Endodermal cell (in vitro differentiated cells): ENCODE measurements at regions not wholly inside any gene's neighbourhood (a gene's known extent, or its start where the extent isn't known, plus 50 kb on each side); places are given as distances from the start of the nearest gene placed in this dataset.
A peak's percentile ranks its signal among the peaks of the same experiment; 100 is the strongest.
"Not testable (repeated sequence)": the region's sequence is repeated elsewhere in the genome, so short reads cannot be mapped to it uniquely, and the experiment has no call there.

Experiments
- DNase-seq: peaks from one replicate; pipeline ENCODE4 v3.0.0-alpha.2; 2017
- H3K27ac ChIP-seq: 2 replicates; pipeline ENCODE4 v1.5.1; 2013; ENCODE audit warnings: mild to moderate bottlenecking, low read depth, low read length, moderate library complexity
- H3K27me3 ChIP-seq: 2 replicates; pipeline ENCODE4 v1.6.1; 2013; ENCODE audit warnings: mild to moderate bottlenecking, low read length, moderate library complexity; ENCODE audit not compliant: insufficient read depth, control insufficient read depth, poor library complexity, severe bottlenecking
- H3K36me3 ChIP-seq: 2 replicates; pipeline ENCODE4 v1.7.0; 2013; ENCODE audit warnings: mild to moderate bottlenecking, low read length, moderate library complexity; ENCODE audit not compliant: control insufficient read depth, insufficient read depth
- H3K4me1 ChIP-seq: one replicate; pipeline ENCODE4 v1.7.0; 2013; ENCODE audit warnings: low read length; ENCODE audit not compliant: control insufficient read depth, insufficient read depth
- H3K4me3 ChIP-seq: 2 replicates; pipeline ENCODE4 v1.5.1; 2013; ENCODE audit warnings: mild to moderate bottlenecking, low read length, moderate library complexity
- H3K9ac ChIP-seq: 2 replicates; pipeline ENCODE4 v1.6.1; 2013; ENCODE audit warnings: mild to moderate bottlenecking, low read length, moderate library complexity; ENCODE audit not compliant: poor library complexity, severe bottlenecking; ENCODE audit errors: extremely low read depth
- H3K9me3 ChIP-seq: 2 replicates; pipeline ENCODE4 v1.6.1; 2013; ENCODE audit warnings: mild to moderate bottlenecking, low read length, moderate library complexity; ENCODE audit not compliant: control insufficient read depth
- H3K27ac Mint-ChIP-seq: 2 replicates; pipeline ENCODE4 v1.8.0; 2020; ENCODE audit warnings: mixed read lengths
- H3K27me3 Mint-ChIP-seq: 2 replicates; pipeline ENCODE4 v1.8.0; 2021; ENCODE audit warnings: mild to moderate bottlenecking, mixed read lengths; ENCODE audit not compliant: insufficient read depth
- H3K36me3 Mint-ChIP-seq: 2 replicates; pipeline ENCODE4 v1.8.0; 2020; ENCODE audit warnings: low read depth, mixed read lengths
- H3K4me1 Mint-ChIP-seq: 2 replicates; pipeline ENCODE4 v1.8.0; 2020; ENCODE audit warnings: mixed read lengths
- H3K4me3 Mint-ChIP-seq: 2 replicates; pipeline ENCODE4 v1.8.0; 2020; ENCODE audit warnings: mild to moderate bottlenecking, moderate library complexity, mixed read lengths
- H3K9me3 Mint-ChIP-seq: 2 replicates; pipeline ENCODE4 v1.8.0; 2020; ENCODE audit warnings: mild to moderate bottlenecking, mixed read lengths
- WGBS, 2 experiments: methylation state at CpG; one replicate each; pipeline versions ENCODE4 v1.1.5 to v1.1.7; 2013; ENCODE audit warnings: missing lambda C conversion rate in 2 of 2, mixed read lengths in 1 of 2; ENCODE audit not compliant: insufficient coverage in 1 of 2, insufficient read length in 1 of 2; 5-methylcytosine and 5-hydroxymethylcytosine counted together

DNA sequence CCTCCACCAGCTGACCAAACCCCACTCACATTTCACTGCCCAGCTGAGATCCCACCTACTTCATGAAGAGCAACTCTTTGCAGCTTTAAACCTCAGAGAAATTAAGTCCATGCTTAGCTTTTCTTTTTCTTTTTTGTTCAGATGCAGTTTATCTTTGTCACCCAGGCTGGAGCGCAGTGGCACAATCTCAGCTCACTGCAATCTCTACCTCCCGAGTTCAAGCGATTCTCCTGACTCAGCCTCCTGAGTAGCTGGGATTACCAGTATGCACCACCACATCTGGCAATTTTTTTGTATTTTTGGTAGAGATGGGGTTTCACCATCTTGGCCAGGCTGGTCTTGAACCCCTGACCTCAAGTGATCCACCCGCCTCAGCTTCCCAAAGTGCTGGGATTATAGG lies 70.1 kb upstream of the ZSCAN2 start:
- H3K36me3 ChIP-seq, H3K4me3 Mint-ChIP-seq, H3K27me3 Mint-ChIP-seq, H3K27ac ChIP-seq, H3K4me1 ChIP-seq, H3K36me3 Mint-ChIP-seq, H3K27ac Mint-ChIP-seq, H3K4me3 ChIP-seq, H3K9me3 Mint-ChIP-seq, H3K27me3 ChIP-seq, H3K9ac ChIP-seq, H3K9me3 ChIP-seq, DNase-seq: not testable (repeated sequence)
- WGBS, 2 experiments: 92 to 94% methylated on average over 3 to 4 of the region's 4 CpGs
- peaks cover 13% of the 10 kb centered on the region for H3K4me1 Mint-ChIP-seq

DNA sequence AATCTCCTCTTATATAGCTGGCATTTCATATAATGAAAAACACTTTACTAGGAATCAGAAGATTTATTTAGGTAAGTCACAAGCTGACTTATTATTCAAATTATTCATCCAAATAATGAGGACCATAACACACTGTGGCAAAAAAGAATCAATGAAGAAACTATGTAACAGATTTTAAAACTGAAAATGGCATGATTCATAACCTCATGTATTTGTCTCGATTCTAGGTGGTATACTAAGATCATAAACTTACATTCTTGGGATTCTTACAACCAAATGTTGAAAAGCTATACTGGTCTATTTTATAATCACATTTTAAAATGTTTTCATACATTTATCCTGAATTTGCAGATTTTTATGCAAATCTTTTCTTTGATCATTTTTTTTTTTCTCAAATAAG lies 69.6 kb upstream of the ZSCAN2 start:
- H3K4me3 Mint-ChIP-seq, H3K36me3 Mint-ChIP-seq, H3K36me3 ChIP-seq, H3K27me3 ChIP-seq, H3K4me3 ChIP-seq, H3K27ac Mint-ChIP-seq, H3K4me1 ChIP-seq, H3K27me3 Mint-ChIP-seq, H3K9me3 Mint-ChIP-seq, DNase-seq, H3K27ac ChIP-seq, H3K9me3 ChIP-seq, H3K9ac ChIP-seq: not testable (repeated sequence)
- no CpG with 5 or more reads among the region's 1 CpG for WGBS, 2 experiments
- H3K4me1 Mint-ChIP-seq: peaks cover 16% of the 10 kb centered on the region

DNA sequence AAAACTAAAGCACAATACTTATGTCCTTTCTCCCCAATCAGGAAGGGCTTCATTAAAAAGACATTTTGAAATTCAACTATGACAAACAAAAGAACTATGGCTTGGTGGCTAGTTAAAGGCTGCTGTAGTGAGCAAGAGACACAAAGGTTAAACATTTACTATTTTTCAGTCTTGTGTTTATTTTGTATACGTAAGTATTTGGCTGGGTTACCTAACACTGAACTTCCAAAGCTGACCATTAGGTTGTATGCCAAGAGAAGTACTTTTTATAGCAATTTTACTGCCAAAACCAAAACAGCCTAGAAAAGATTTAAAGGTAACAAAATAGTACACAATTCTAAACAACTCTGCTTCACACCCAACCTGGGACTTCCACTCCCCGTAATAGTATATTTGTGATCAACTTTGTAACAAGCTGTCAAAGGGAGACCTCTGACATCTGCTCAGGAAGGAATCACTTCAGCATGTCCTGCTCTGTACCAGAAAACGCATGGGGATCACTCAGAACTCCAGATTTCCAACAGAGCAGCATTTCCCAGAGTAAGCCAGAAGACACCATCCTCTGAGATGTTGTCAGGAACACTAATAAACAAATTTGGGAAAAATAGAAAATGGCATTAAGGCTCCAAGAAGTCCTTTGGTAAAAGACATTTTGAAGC lies 69.0 kb upstream of the ZSCAN2 start:
- H3K36me3 Mint-ChIP-seq, H3K27ac ChIP-seq, H3K36me3 ChIP-seq, H3K27ac Mint-ChIP-seq, H3K27me3 ChIP-seq, H3K4me1 ChIP-seq, H3K9ac ChIP-seq, H3K9me3 ChIP-seq, H3K4me3 ChIP-seq, H3K27me3 Mint-ChIP-seq, H3K4me3 Mint-ChIP-seq, H3K9me3 Mint-ChIP-seq, DNase-seq: not testable (repeated sequence)
- H3K4me1 Mint-ChIP-seq: peaks cover 16% of the 10 kb centered on the region
- 86 to 100% methylated on average over 1 to 3 of the region's 3 CpGs for WGBS, 2 experiments

DNA sequence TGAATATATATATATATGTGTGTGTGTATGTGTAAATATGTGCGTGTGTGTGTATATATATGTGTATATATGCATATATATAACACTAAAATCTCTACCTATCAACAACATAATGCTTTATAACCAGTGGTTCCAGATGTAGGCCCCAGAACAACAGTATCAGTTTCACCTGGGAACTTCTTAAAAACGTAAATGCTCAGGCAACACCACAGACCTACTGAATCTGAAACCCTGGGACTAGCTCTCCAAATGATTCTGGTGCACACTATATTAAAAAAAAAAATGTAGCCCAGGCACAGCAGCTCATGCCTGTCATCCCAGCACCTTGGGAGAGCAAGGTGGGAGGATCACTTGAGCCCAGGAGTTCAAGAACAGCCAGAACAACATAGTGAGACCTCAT lies 67.1 kb upstream of the ZSCAN2 start:
- not testable (repeated sequence) for H3K4me1 ChIP-seq, H3K27ac ChIP-seq, H3K36me3 Mint-ChIP-seq, H3K27me3 ChIP-seq, H3K9me3 Mint-ChIP-seq, H3K9ac ChIP-seq, H3K27me3 Mint-ChIP-seq, H3K9me3 ChIP-seq, H3K4me3 ChIP-seq, H3K4me3 Mint-ChIP-seq, H3K36me3 ChIP-seq, DNase-seq, H3K27ac Mint-ChIP-seq
- WGBS, 2 experiments: 100% methylated on average over 1 of the region's 2 CpGs; no CpG with 5 or more reads in 1 of the 2 experiments
- peaks cover 16% of the 10 kb centered on the region for H3K4me1 Mint-ChIP-seq

DNA sequence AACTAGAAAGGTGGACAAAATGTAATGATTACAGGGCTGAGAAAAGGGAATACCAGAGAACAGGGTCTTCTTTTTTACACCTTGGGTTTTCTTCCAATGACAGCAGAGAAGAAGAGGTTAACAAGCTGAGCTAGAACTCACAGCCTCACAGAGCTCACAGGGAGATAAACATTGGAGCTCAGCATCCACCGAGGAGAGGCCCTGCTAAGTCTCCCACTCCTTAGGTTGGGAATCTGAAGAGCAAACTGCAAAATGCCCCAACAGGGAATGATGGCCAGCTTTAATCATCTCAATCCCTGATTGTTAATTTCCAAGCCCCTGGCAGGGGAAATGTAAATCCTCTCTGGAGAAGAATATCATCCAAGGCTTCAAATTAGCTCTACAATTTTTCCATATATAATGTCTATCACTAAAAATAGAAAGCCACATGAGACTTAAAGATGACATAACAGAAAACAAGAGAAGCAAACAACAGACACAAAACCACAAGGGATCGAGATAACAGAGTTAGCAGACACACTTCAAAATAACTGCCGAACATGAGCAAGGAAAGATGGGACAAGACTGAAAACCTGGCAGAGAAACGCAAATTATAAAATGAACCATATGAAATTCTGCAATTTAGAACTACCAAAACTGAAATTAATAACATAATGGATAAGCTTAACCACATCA lies 66.1 kb upstream of the ZSCAN2 start:
- H3K36me3 ChIP-seq, H3K27me3 Mint-ChIP-seq, H3K9me3 ChIP-seq, DNase-seq, H3K27me3 ChIP-seq, H3K36me3 Mint-ChIP-seq, H3K9ac ChIP-seq, H3K27ac ChIP-seq, H3K9me3 Mint-ChIP-seq, H3K4me3 Mint-ChIP-seq, H3K4me1 ChIP-seq, H3K4me3 ChIP-seq: not testable (repeated sequence)
- peaks cover 16% of the 10 kb centered on the region for H3K4me1 Mint-ChIP-seq
- WGBS, 2 experiments: 0 to 73% methylated on average over 1 to 4 of the region's 4 CpGs
- peak overlapping the region; percentile 6 for H3K27ac Mint-ChIP-seq

DNA sequence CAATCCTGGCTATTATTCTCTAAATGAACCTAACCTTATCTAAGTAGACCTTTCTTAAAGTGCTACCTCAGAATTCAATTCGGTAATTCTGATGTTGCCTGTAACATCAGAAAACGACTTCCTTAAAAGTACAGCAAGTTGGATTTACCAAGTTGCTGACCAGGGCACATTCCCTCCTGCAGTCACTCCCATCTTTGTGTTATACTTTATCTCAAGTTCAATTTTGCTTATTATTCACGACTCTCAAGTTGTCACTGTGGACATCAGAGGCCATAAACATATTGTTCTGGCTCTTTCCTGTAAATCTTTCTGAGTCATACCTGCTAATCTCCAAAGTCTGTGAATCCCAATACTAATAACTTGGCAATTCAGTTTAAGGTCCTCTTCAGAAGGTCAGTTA lies 64.6 kb upstream of the ZSCAN2 start:
- H3K27ac ChIP-seq, H3K4me3 Mint-ChIP-seq, H3K4me1 ChIP-seq, H3K4me3 ChIP-seq, H3K9me3 ChIP-seq, DNase-seq, H3K36me3 Mint-ChIP-seq, H3K36me3 ChIP-seq, H3K27ac Mint-ChIP-seq, H3K9me3 Mint-ChIP-seq, H3K9ac ChIP-seq, H3K27me3 ChIP-seq, H3K27me3 Mint-ChIP-seq: not testable (repeated sequence)
- H3K4me1 Mint-ChIP-seq: peaks cover 16% of the 10 kb centered on the region
- WGBS, 2 experiments: 96 to 100% methylated on average over 1 to 3 of the region's 3 CpGs

DNA sequence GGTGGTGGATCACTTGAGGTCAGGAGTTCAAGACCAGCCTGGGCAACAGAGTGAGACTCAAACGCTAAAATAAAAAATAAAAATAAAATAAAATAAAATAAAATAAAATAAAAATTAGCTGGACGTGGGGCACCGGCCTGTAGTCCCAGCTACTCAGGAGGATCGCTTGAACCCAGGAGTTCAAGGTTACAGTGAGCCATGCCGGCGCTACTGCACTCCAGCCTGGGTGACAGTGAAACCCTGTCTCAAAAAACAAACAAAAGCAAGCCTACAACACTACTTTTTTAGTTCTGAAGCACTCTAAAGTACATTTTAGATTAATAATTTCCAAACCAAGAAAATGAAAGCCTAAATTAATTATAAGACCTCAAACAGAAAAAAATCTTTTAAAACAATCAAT lies 56.2 kb upstream of the ZSCAN2 start:
- not testable (repeated sequence) for H3K9me3 Mint-ChIP-seq, H3K4me3 Mint-ChIP-seq, H3K9me3 ChIP-seq, H3K4me3 ChIP-seq, H3K9ac ChIP-seq, H3K27ac Mint-ChIP-seq, DNase-seq, H3K4me1 Mint-ChIP-seq, H3K4me1 ChIP-seq, H3K36me3 ChIP-seq, H3K27me3 Mint-ChIP-seq, H3K27ac ChIP-seq, H3K27me3 ChIP-seq
- no CpG with 5 or more reads among the region's 6 CpGs for WGBS, 2 experiments
- peaks cover 12% of the 10 kb centered on the region for H3K36me3 Mint-ChIP-seq
